ENCODE measurements at regions not wholly inside any gene's neighbourhood (a gene's known extent, or its start where the extent isn't known, plus 50 kb on each side); places are given as distances from the start of the nearest gene placed in this dataset.

- no peaks in the 10 kb centered on the region; the same call in 1 of the 2 replicates for H4K20me1 ChIP-seq (ENCODE audit: control insufficient read depth, insufficient read depth, low read depth, low read length)
- peaks cover 4% of the 10 kb centered on the region; the same call in 1 of the 2 replicates for H3K4me1 ChIP-seq (ENCODE audit: control insufficient read depth, low read length)
- no peak overlapping the region for H3K27ac ChIP-seq (ENCODE audit: low read depth, low read length)
- no peak overlapping the region for H3K4me2 ChIP-seq (ENCODE audit: low read length)
- no peaks in the 10 kb centered on the region for H3K27me3 ChIP-seq (ENCODE audit: control insufficient read depth, low read length)
- no peak overlapping the region for H3K4me3 ChIP-seq (ENCODE audit: low read length)
- no peaks in the 10 kb centered on the region for H3K36me3 ChIP-seq (ENCODE audit: control insufficient read depth, low read length)
- no peaks in the 10 kb centered on the region for H3F3A ChIP-seq (ENCODE audit: control insufficient read depth, insufficient read depth)
- H3K9me2 ChIP-seq (replicated peaks; ENCODE audit: control insufficient read depth, low read length), result no peaks in the 10 kb centered on the region
- TF ChIP-seq EZH2phosphoT487 (IDR thresholded peaks at IDR 0.05; ENCODE audit: borderline replicate concordance, low read length) (no peak), CTCF (IDR thresholded peaks at IDR 0.05; ENCODE audit: low read depth, low read length, poor library complexity, severe bottlenecking) (no peak)
- H3K9me3 ChIP-seq (ENCODE audit: control insufficient read depth, insufficient read depth, low read length), result no peaks in the 10 kb centered on the region
- H3K79me2 ChIP-seq (ENCODE audit: control insufficient read depth, low read length), result no peaks in the 10 kb centered on the region
Observed at GRCh38 chr9:129422843-129423192, 198.1 kb downstream of the C9orf50 start.

- H3K27ac ChIP-seq (ENCODE audit: low read depth, low read length), result no peak overlapping the region
- H3K4me2 ChIP-seq (ENCODE audit: low read length), result no peak overlapping the region
- no peak overlapping the region for H3K4me3 ChIP-seq (ENCODE audit: low read length)
Observed at GRCh38 chr9:129422032-129422842, 198.7 kb downstream of the C9orf50 start.

GRCh38 chr9:129421371-129421770 lies 199.5 kb downstream of the C9orf50 start:
- Histone ChIP-seq H3K27ac (ENCODE audit: low read depth, low read length) (no peak overlapping the region), H3K4me2 (ENCODE audit: low read length) (no peak overlapping the region), H3K27me3 (ENCODE audit: control insufficient read depth, low read length) (no peaks in the 10 kb centered on the region), H3K79me2 (ENCODE audit: control insufficient read depth, low read length) (no peaks in the 10 kb centered on the region), H3F3A (ENCODE audit: control insufficient read depth, insufficient read depth) (no peaks in the 10 kb centered on the region), H3K9me3 (ENCODE audit: control insufficient read depth, insufficient read depth, low read length) (no peaks in the 10 kb centered on the region), H3K36me3 (ENCODE audit: control insufficient read depth, low read length) (no peaks in the 10 kb centered on the region), H3K4me1 (ENCODE audit: control insufficient read depth, low read length) (peaks cover 18% of the 10 kb centered on the region), H3K9me2 (replicated peaks; ENCODE audit: control insufficient read depth, low read length) (no peaks in the 10 kb centered on the region), H4K20me1 (ENCODE audit: control insufficient read depth, insufficient read depth, low read depth, low read length) (no peaks in the 10 kb centered on the region; the same call in 1 of the 2 replicates), H3K4me3 (ENCODE audit: low read length) (no peak overlapping the region)
- TF ChIP-seq CTCF (IDR thresholded peaks at IDR 0.05; ENCODE audit: low read depth, low read length, poor library complexity, severe bottlenecking) (no peak), EZH2phosphoT487 (IDR thresholded peaks at IDR 0.05; ENCODE audit: borderline replicate concordance, low read length) (no peak)

More at GRCh38 chr9:129422032-129422842, 198.7 kb downstream of the C9orf50 start:
- TF ChIP-seq CTCF (IDR thresholded peaks at IDR 0.05; ENCODE audit: low read depth, low read length, poor library complexity, severe bottlenecking), result no peak
- H3K9me2 ChIP-seq (replicated peaks; ENCODE audit: control insufficient read depth, low read length), result no peaks in the 10 kb centered on the region
- H3K4me1 ChIP-seq (ENCODE audit: control insufficient read depth, low read length), result peaks cover 10% of the 10 kb centered on the region
- no peaks in the 10 kb centered on the region for H3F3A ChIP-seq (ENCODE audit: control insufficient read depth, insufficient read depth)
- no peaks in the 10 kb centered on the region for H3K9me3 ChIP-seq (ENCODE audit: control insufficient read depth, insufficient read depth, low read length)
- no peaks in the 10 kb centered on the region; the same call in 1 of the 2 replicates for H4K20me1 ChIP-seq (ENCODE audit: control insufficient read depth, insufficient read depth, low read depth, low read length)
- no peaks in the 10 kb centered on the region for H3K27me3 ChIP-seq (ENCODE audit: control insufficient read depth, low read length)
- no peaks in the 10 kb centered on the region for H3K36me3 ChIP-seq (ENCODE audit: control insufficient read depth, low read length)
- no peaks in the 10 kb centered on the region for H3K79me2 ChIP-seq (ENCODE audit: control insufficient read depth, low read length)

All from DOHH2 (cell line).